SW 1271 (cell line): ENCODE measurements at regions not wholly inside any gene's neighbourhood (a gene's known extent, or its start where the extent isn't known, plus 50 kb on each side); places are given as distances from the start of the nearest gene placed in this dataset.
"Not testable (repeated sequence)": the region's sequence is repeated elsewhere in the genome, so short reads cannot be mapped to it uniquely, and the experiment has no call there.

ENCODE experiments used
- DNase-seq, 2 experiments: peaks; one replicate each; lab custom pipeline; 2025; lab: John Stamatoyannopoulos, UW

- DNase-seq = no peak
These were observed 1042.3 kb downstream of the OTOL1 start for GRCh38 chr3:162538906-162539305.

GRCh38 chr3:162540421-162540820 lies 1043.8 kb downstream of the OTOL1 start:
- DNase-seq = no peak

GRCh38 chr3:162541923-162542322 lies 1045.3 kb downstream of the OTOL1 start:
- DNase-seq = no peak

GRCh38 chr3:162544246-162544645 lies 1047.6 kb downstream of the OTOL1 start:
- DNase-seq = no peak

- no peak for DNase-seq
These were observed 1050.3 kb downstream of the OTOL1 start for GRCh38 chr3:162546910-162547309.

- DNase-seq = no peak
These were observed 1050.7 kb downstream of the OTOL1 start for GRCh38 chr3:162547321-162547720.

- DNase-seq = no peak
These were observed 1059.2 kb downstream of the OTOL1 start for GRCh38 chr3:162555761-162556160.

GRCh38 chr3:162558016-162558415 lies 1061.4 kb downstream of the OTOL1 start:
- no peak for DNase-seq

GRCh38 chr3:162568706-162569105 lies 1072.1 kb downstream of the OTOL1 start:
- DNase-seq = no peak

GRCh38 chr3:162569314-162569713 lies 1072.7 kb downstream of the OTOL1 start:
- DNase-seq = no peak

GRCh38 chr3:162584986-162585385 lies 1088.4 kb downstream of the OTOL1 start:
- no peak for DNase-seq

- no peak for DNase-seq
These were observed 1090.0 kb downstream of the OTOL1 start for GRCh38 chr3:162586591-162586990.

- no peak for DNase-seq
These were observed 1100.6 kb downstream of the OTOL1 start for GRCh38 chr3:162597226-162597625.

- not testable (repeated sequence) for DNase-seq
These were observed 1101.9 kb downstream of the OTOL1 start for GRCh38 chr3:162598500-162598899.

- DNase-seq = not testable (repeated sequence)
These were observed 1103.1 kb downstream of the OTOL1 start for GRCh38 chr3:162599742-162600141.

- no peak for DNase-seq
These were observed 1104.6 kb downstream of the OTOL1 start for GRCh38 chr3:162601101-162601670.

GRCh38 chr3:162602619-162603018 lies 1106.0 kb downstream of the OTOL1 start:
- DNase-seq = no peak

- no peak for DNase-seq
These were observed 1109.1 kb downstream of the OTOL1 start for GRCh38 chr3:162605651-162606204.

GRCh38 chr3:162610261-162610660 lies 1113.7 kb downstream of the OTOL1 start:
- no peak for DNase-seq

GRCh38 chr3:162612991-162613390 lies 1116.4 kb downstream of the OTOL1 start:
- no peak for DNase-seq

GRCh38 chr3:162626172-162626571 lies 1129.6 kb downstream of the OTOL1 start:
- DNase-seq = no peak

- DNase-seq = no peak
These were observed 1131.9 kb downstream of the OTOL1 start for GRCh38 chr3:162628531-162628930.

GRCh38 chr3:162629372-162629771 lies 1132.8 kb downstream of the OTOL1 start:
- no peak for DNase-seq

- DNase-seq = no peak
These were observed 1136.1 kb downstream of the OTOL1 start for GRCh38 chr3:162632672-162633071.
